Gastroesophageal sphincter (tissue), 4 donors: ENCODE measurements at regions not wholly inside any gene's neighbourhood (a gene's known extent, or its start where the extent isn't known, plus 50 kb on each side); places are given as distances from the start of the nearest gene placed in this dataset.

ENCODE experiments used
- ATAC-seq: fragments of 150-250 bp; one replicate; pipeline ENCODE4 v1.9.1; 2016; ENCODE audit warnings: mild to moderate bottlenecking, moderate library complexity
- H3K27ac ChIP-seq, 4 donors: fragments of 200-600 bp; sonication (generic) in 3 of 4; 1 replicate in 3 of 4; 2 replicates in 1 of 4; pipeline ENCODE4 v1.5.1; 2016 to 2019
- H3K27me3 ChIP-seq: fragments of 200-600 bp; sonication (generic); one replicate; pipeline ENCODE4 v1.5.1; 2019
- H3K36me3 ChIP-seq, 2 donors: fragments of 200-600 bp; sonication (generic); one replicate each; pipeline ENCODE4 v1.5.1; 2019; ENCODE audit warnings: control low read depth in 1 of 2
- H3K4me1 ChIP-seq, 3 donors: fragments of 200-600 bp; sonication (generic); 1 replicate in 2 of 3; 2 replicates in 1 of 3; pipeline ENCODE4 v1.5.1; 2016 to 2019; ENCODE audit warnings: control low read depth in 2 of 3
- H3K4me3 ChIP-seq, 2 donors: fragments of 200-600 bp; sonication (generic); one replicate each; pipeline ENCODE4 v1.5.1; 2019; ENCODE audit warnings: mild to moderate bottlenecking in 1 of 2, moderate library complexity in 1 of 2
- H3K9me3 ChIP-seq, 3 donors: fragments of 200-600 bp; sonication (generic); one replicate each; pipeline ENCODE4 v1.5.1; 2017 to 2019; ENCODE audit warnings: control low read depth in 2 of 3
- EP300 ChIP-seq: sonication (generic); formaldehyde crosslinking; IDR thresholded peaks from one replicate; pipeline ENCODE4 v1.6.1; 2017; ENCODE audit warnings: antibody characterized with exemption, mild to moderate bottlenecking
- POLR2A ChIP-seq, 2 donors: fragments of 450-650 bp; IDR thresholded peaks; one replicate each; pipeline ENCODE4 v1.6.1; 2017; ENCODE audit warnings: antibody characterized with exemption in 2 of 2, mild to moderate bottlenecking in 2 of 2, moderate library complexity in 1 of 2
- POLR2AphosphoS5 ChIP-seq: sonication (generic); formaldehyde crosslinking; IDR thresholded peaks from one replicate; pipeline ENCODE4 v1.6.1; 2017; ENCODE audit warnings: antibody characterized with exemption
- WGBS, 2 donors: methylation state at CpG; one replicate each; pipeline ENCODE4 v1.1.5; 2018; ENCODE audit warnings: low coverage in 1 of 2; 5-methylcytosine and 5-hydroxymethylcytosine counted together
- TF ChIP-seq, protein P1 (sequence below), 4 experiments: fragments of 200-600 bp in 2 of 4; fragments of 450-650 bp in 2 of 4; sonication (generic) in 1 of 4; IDR thresholded peaks; one replicate each; pipeline ENCODE4 v1.5.1; 2017 to 2019; ENCODE audit warnings: antibody characterized with exemption in 4 of 4, mild to moderate bottlenecking in 2 of 4, moderate library complexity in 2 of 4

DNA sequence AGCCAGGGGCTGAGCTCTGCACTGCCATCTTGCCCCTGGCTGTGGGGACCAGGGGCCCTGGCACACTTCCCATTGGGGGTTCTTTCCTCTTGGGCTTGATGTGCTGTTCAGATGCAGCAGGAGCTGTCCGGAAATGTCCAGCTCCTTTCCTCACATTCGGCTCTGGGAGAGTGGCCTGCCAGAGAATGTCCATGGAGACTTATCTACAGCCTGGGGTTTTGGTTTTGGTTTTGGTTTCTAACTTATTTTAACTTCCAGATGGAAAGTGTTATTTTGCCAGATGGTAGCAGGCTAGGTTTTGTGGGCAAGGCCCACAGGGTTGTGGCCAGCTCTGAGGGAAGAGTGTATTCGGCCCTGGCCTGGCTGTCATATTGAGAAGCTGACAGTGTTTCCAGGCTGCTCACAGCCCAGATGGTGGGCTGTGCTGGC, 177.3 kb downstream of the ANKRD30B start:
- Histone ChIP-seq H3K4me1 (no peaks in the 10 kb centered on the region), H3K27ac (no peak overlapping the region), H3K4me3 (no peak overlapping the region), H3K9me3 (no peaks in the 10 kb centered on the region), H3K36me3 (no peaks in the 10 kb centered on the region), H3K27me3 (no peaks in the 10 kb centered on the region)
- TF ChIP-seq EP300, result no peak
- TF ChIP-seq, protein P1, sequence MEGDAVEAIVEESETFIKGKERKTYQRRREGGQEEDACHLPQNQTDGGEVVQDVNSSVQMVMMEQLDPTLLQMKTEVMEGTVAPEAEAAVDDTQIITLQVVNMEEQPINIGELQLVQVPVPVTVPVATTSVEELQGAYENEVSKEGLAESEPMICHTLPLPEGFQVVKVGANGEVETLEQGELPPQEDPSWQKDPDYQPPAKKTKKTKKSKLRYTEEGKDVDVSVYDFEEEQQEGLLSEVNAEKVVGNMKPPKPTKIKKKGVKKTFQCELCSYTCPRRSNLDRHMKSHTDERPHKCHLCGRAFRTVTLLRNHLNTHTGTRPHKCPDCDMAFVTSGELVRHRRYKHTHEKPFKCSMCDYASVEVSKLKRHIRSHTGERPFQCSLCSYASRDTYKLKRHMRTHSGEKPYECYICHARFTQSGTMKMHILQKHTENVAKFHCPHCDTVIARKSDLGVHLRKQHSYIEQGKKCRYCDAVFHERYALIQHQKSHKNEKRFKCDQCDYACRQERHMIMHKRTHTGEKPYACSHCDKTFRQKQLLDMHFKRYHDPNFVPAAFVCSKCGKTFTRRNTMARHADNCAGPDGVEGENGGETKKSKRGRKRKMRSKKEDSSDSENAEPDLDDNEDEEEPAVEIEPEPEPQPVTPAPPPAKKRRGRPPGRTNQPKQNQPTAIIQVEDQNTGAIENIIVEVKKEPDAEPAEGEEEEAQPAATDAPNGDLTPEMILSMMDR (IDR thresholded peaks at IDR 0.05), result no peak
- 44 to 80% methylated on average over 1 to 2 of the region's 3 CpGs for WGBS, 2 donors
- no peak for ATAC-seq

DNA sequence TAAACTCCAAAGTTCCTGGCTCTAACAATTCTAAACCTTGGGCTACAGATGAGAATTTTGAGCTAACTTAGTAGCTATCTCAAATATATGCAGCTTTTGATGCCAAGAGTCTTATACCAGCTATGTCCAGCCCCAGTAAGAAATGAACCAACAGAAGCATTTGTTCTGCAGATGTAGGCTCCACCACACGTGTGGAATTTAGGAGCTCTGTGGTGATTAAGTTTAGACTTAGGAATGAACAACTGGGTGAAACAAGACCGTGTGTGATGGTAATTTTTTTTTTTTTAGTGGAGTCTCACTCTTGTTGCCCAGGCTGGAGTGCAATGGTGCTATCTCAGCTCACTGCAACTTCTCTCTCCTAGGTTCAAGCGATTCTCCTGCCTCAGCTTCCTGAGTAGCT, 179.7 kb downstream of the ANKRD30B start:
- H3K4me3 ChIP-seq, result no peak overlapping the region
- no peak for ATAC-seq
- 46 to 60% methylated on average over 2 to 3 of the region's 3 CpGs for WGBS, 2 donors
- H3K9me3 ChIP-seq, result no peaks in the 10 kb centered on the region
- no peak overlapping the region for H3K27ac ChIP-seq
- no peaks in the 10 kb centered on the region for H3K36me3 ChIP-seq
- no peaks in the 10 kb centered on the region for H3K4me1 ChIP-seq
- no peaks in the 10 kb centered on the region for H3K27me3 ChIP-seq
- TF ChIP-seq, protein P1 (IDR thresholded peaks at IDR 0.05), result no peak

DNA sequence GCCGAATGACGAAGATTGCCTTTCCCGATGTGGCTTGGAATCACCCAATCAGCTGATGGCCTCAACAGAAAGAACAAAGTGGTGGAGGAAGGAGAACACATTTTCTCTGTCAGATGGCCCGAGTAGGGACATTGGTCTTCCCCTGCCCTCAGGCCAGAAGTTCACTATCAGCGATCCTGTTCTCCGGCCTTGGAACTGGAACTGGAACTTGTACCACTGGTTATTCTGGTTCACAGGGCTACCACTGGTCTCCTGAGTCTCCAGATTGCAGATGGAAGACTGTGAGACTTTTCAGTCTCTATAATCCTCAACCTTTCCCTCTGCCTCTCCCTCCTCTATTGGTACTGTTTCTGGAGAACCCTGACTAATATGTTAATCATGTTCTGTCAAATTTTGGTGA, 180.4 kb downstream of the ANKRD30B start:
- TF ChIP-seq POLR2AphosphoS5 (no peak), EP300 (no peak)
- ATAC-seq, result no peak
- 79% methylated on average over 6 of the region's 6 CpGs; no CpG with 5 or more reads in 1 of the 2 donors for WGBS, 2 donors
- Histone ChIP-seq H3K4me3 (no peak overlapping the region), H3K9me3 (no peaks in the 10 kb centered on the region), H3K27ac (no peak overlapping the region), H3K4me1 (no peaks in the 10 kb centered on the region), H3K27me3 (no peaks in the 10 kb centered on the region), H3K36me3 (no peaks in the 10 kb centered on the region)

DNA sequence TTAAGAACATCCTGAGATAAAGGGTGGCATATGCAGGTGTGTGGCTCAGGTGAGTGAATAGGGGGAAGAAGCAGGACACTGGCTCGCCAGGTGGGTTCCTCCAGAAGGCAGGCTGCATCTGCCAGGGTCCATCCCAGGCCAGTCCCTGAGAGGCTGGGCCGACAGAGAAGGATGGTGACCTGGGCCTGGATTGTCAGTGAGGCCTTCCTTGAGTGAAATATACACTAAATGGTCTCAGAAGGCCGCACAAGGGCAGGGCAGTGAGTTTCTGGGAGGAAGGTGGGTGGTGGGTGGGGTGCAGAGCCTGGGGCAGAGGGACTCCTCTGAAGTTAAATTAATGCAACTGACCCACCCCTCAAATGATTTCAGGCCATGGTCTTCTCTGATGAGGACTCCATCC, 182.1 kb downstream of the ANKRD30B start:
- H3K27me3 ChIP-seq, result no peaks in the 10 kb centered on the region
- TF ChIP-seq, protein P1 (IDR thresholded peaks at IDR 0.05), result no peak
- TF ChIP-seq POLR2A (IDR thresholded peaks at IDR 0.05) (no peak), POLR2AphosphoS5 (no peak), EP300 (no peak)
- 67 to 80% methylated on average over 1 to 3 of the region's 3 CpGs for WGBS, 2 donors
- H3K9me3 ChIP-seq, result no peaks in the 10 kb centered on the region
- no peak for ATAC-seq
- H3K27ac ChIP-seq, result no peak overlapping the region
- no peaks in the 10 kb centered on the region for H3K36me3 ChIP-seq
- no peaks in the 10 kb centered on the region for H3K4me1 ChIP-seq
- H3K4me3 ChIP-seq, result no peak overlapping the region

DNA sequence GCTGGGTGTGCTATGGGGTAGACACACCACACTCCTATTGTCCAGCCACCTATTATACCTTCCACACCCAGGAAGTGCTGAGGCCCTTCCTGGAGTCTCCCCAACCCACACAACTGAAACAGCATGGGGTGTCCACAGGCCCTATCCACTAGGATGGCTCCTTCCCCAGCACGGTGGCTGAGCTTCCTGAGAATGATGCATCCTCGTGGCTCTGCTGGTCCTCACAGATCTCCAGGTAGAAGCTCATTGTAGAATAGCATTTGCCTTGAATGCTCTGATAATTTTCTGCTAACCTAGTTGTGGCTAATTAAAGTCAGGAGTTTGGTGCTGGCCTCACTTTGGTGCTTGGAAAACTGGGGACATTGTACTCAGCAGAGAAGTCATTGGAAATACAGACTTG, 182.6 kb downstream of the ANKRD30B start:
- no CpG with 5 or more reads among the region's 2 CpGs for WGBS, 2 donors
- no peaks in the 10 kb centered on the region for H3K4me1 ChIP-seq
- no peak for ATAC-seq
- H3K27ac ChIP-seq, result no peak overlapping the region
- H3K27me3 ChIP-seq, result no peaks in the 10 kb centered on the region
- H3K4me3 ChIP-seq, result no peak overlapping the region
- TF ChIP-seq POLR2A (IDR thresholded peaks at IDR 0.05) (no peak), EP300 (no peak), POLR2AphosphoS5 (no peak)
- TF ChIP-seq, protein P1 (IDR thresholded peaks at IDR 0.05), result no peak
- H3K9me3 ChIP-seq, result no peaks in the 10 kb centered on the region
- H3K36me3 ChIP-seq, result no peaks in the 10 kb centered on the region
